K562 (cell line): ENCODE measurements at regions not wholly inside any gene's neighbourhood (a gene's known extent, or its start where the extent isn't known, plus 50 kb on each side); places are given as distances from the start of the nearest gene placed in this dataset.

Source experiments
- BRF1 ChIP-seq: IDR thresholded peaks from 3 replicates; pipeline ENCODE4 v1.6.1; 2011; ENCODE audit warnings: borderline replicate concordance, mild to moderate bottlenecking; ENCODE audit not compliant: insufficient read length; ENCODE audit errors: extremely low read depth
- FOXK1 ChIP-seq: sonication (generic); formaldehyde crosslinking; IDR thresholded peaks from 2 replicates; pipeline ENCODE4 v1.8.0; 2022; ENCODE audit warnings: missing genetic modification reagents, mild to moderate bottlenecking, borderline replicate concordance
- TAF1 ChIP-seq: IDR thresholded peaks from 2 replicates; pipeline ENCODE4 v1.6.1; 2011; ENCODE audit warnings: mild to moderate bottlenecking, low read length, moderate library complexity; ENCODE audit not compliant: insufficient read depth, control insufficient read depth, severe bottlenecking; ENCODE audit errors: extremely low read depth
- ZBTB7A ChIP-seq: IDR thresholded peaks from 2 replicates; pipeline ENCODE4 v1.6.1; 2011; ENCODE audit warnings: low read depth, mild to moderate bottlenecking, low read length, moderate library complexity, borderline replicate concordance; ENCODE audit not compliant: control insufficient read depth
- TF ChIP-seq, protein P1 (sequence below), 3 experiments: IDR thresholded peaks in 2 of 3; conservative IDR thresholded peaks in 1 of 3; 2 replicates each; pipeline ENCODE4 v1.5.1; 2011 to 2012; ENCODE audit warnings: low read length in 3 of 3, mild to moderate bottlenecking in 3 of 3, control low read depth in 2 of 3, improper control_type of control experiment in 1 of 3, inconsistent platforms in 1 of 3, low read depth in 1 of 3, mixed read lengths in 1 of 3, moderate library complexity in 1 of 3; ENCODE audit not compliant: insufficient read depth in 2 of 3
- TF ChIP-seq, protein P2 (sequence below): sonication (generic); formaldehyde crosslinking; IDR thresholded peaks from 2 replicates; pipeline ENCODE4 v1.8.0; 2022; ENCODE audit warnings: mild to moderate bottlenecking, missing genetic modification reagents

DNA sequence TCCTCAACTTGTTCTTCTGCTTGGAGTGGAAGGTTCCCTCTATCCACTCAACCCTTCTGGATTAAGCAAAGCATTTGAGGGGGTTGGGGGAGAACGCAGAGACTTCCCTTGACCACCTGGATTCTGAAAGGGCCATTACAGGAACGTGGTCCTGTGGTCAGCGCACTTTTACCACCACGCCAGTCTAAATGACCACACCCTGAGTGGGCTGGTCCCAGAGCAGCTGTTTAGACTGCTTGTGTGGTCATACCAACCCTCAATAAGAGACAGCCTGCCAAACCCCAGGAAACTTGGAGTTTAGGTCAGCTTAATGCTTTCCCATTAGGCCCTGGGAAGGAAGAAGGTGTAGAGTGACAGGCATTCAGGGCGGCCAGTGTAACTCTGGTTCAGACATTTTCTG lies 165.5 kb upstream of the ATP2B1 start:
- TF ChIP-seq, protein P1, sequence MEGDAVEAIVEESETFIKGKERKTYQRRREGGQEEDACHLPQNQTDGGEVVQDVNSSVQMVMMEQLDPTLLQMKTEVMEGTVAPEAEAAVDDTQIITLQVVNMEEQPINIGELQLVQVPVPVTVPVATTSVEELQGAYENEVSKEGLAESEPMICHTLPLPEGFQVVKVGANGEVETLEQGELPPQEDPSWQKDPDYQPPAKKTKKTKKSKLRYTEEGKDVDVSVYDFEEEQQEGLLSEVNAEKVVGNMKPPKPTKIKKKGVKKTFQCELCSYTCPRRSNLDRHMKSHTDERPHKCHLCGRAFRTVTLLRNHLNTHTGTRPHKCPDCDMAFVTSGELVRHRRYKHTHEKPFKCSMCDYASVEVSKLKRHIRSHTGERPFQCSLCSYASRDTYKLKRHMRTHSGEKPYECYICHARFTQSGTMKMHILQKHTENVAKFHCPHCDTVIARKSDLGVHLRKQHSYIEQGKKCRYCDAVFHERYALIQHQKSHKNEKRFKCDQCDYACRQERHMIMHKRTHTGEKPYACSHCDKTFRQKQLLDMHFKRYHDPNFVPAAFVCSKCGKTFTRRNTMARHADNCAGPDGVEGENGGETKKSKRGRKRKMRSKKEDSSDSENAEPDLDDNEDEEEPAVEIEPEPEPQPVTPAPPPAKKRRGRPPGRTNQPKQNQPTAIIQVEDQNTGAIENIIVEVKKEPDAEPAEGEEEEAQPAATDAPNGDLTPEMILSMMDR (IDR thresholded peaks at IDR 0.05 in 2 of 3, conservative IDR thresholded peaks at IDR 0.05 in 1 of 3; ENCODE audit: insufficient read depth in 2 of 3, low read depth in 1 of 3, low read length in 3 of 3) = no peak
- TF ChIP-seq BRF1 (no peak), TAF1 (no peak), FOXK1 (CRISPR knock-in tag) (no peak), ZBTB7A (no peak)
- TF ChIP-seq, protein P2, sequence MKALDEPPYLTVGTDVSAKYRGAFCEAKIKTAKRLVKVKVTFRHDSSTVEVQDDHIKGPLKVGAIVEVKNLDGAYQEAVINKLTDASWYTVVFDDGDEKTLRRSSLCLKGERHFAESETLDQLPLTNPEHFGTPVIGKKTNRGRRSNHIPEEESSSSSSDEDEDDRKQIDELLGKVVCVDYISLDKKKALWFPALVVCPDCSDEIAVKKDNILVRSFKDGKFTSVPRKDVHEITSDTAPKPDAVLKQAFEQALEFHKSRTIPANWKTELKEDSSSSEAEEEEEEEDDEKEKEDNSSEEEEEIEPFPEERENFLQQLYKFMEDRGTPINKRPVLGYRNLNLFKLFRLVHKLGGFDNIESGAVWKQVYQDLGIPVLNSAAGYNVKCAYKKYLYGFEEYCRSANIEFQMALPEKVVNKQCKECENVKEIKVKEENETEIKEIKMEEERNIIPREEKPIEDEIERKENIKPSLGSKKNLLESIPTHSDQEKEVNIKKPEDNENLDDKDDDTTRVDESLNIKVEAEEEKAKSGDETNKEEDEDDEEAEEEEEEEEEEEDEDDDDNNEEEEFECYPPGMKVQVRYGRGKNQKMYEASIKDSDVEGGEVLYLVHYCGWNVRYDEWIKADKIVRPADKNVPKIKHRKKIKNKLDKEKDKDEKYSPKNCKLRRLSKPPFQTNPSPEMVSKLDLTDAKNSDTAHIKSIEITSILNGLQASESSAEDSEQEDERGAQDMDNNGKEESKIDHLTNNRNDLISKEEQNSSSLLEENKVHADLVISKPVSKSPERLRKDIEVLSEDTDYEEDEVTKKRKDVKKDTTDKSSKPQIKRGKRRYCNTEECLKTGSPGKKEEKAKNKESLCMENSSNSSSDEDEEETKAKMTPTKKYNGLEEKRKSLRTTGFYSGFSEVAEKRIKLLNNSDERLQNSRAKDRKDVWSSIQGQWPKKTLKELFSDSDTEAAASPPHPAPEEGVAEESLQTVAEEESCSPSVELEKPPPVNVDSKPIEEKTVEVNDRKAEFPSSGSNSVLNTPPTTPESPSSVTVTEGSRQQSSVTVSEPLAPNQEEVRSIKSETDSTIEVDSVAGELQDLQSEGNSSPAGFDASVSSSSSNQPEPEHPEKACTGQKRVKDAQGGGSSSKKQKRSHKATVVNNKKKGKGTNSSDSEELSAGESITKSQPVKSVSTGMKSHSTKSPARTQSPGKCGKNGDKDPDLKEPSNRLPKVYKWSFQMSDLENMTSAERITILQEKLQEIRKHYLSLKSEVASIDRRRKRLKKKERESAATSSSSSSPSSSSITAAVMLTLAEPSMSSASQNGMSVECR (CRISPR knock-in tag) = no peak
